HG03039 (cell line): ENCODE measurements at regions not wholly inside any gene's neighbourhood (a gene's known extent, or its start where the extent isn't known, plus 50 kb on each side); places are given as distances from the start of the nearest gene placed in this dataset.
"Not testable (repeated sequence)": the region's sequence is repeated elsewhere in the genome, so short reads cannot be mapped to it uniquely, and the experiment has no call there.

ENCODE experiments used
- ATAC-seq: cut with Tn5 transposase; IDR thresholded peaks from one replicate; pipeline ENCODE4 v1.9.1; 2021; ENCODE audit warnings: mild to moderate bottlenecking, moderate library complexity; ENCODE audit not compliant: unreplicated experiment

- ATAC-seq, result no peak
Observed at GRCh38 chr3:4069796-4070195, 233.4 kb upstream of the SETMAR start.

- ATAC-seq, result no peak
Observed at GRCh38 chr3:4071481-4072184, 231.5 kb upstream of the SETMAR start.

DNA sequence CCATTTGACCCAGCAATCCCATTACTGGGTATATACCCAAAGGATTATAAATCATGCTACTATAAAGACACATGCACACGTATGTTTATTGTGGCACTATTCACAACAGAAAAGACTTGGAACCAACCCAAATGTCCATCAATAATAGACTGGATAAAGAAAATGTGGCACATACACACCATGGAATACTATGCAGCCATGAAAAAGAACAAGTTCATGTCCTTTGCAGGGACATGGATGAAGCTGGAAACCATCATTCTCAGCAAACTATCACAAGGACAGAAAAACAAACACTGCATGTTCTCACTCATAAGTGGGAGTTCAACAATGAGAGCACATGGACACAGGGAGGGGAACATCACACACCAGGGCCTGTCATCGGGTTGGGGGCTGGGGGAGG is 225.9 kb upstream of the SETMAR start:
- ATAC-seq, result not testable (repeated sequence)

DNA sequence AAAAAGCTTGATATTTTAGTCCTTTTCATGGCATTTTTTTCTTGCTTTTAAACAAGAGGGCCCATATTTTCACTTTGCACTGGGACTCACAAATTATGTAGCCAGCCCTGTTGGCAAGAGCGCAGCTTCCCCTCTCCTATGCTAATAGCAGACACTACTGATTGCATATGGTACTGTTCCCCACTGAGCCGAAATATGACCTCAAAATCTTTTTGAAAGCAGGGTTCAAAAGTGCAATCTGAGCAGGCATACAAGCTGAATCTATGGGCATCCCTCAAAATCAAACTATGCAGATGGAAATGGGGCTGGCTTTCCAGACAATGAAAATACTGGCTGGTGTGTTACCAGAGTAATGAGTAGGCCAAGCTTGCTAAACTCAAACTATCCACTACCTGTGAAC is 225.2 kb upstream of the SETMAR start:
- ATAC-seq, result no peak

GRCh38 chr3:4078903-4079302 is 224.3 kb upstream of the SETMAR start:
- peak; percentile 85 for ATAC-seq

DNA sequence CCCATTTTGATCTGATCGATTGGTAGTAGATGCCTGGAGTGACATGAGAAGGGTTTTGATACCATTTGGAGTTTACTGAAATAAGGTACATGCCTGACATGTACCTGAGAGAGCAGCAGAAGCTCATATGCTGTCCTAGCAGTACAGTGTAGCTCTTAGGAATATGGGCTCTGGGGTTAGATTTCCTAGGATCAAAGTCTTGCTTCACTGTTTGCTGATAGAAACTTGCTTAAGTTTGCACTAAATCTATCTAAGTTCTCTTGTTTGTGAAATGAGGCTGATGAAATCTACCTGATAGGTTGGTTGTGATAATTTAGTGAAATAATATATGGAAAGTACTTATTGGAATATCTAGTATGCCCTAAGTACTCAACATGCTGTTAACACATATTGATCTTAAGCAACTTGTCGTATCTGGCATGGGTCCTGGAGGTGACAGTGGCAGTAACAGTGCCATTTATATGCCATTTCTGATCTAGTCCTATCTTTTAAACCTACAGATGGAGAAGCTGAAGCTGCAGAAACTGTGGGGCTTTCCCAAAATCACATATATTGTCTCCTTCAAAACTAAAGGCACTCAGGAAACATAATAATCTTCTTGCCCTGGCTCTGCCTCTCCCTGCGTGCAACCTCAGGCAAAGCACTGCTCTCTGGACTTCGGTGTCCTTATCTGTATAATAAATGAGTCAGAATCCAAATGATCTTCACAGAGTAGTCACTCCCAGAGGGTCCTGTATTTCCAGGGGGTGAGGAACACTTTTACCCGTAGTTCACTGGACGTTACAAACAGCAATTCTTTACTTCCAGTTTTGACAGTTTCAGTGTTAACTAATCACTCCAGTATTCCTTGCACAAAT is 223.6 kb upstream of the SETMAR start:
- peak; percentile 4 for ATAC-seq

- no peak for ATAC-seq
Observed at GRCh38 chr3:4083225-4084015, 219.7 kb upstream of the SETMAR start.

DNA sequence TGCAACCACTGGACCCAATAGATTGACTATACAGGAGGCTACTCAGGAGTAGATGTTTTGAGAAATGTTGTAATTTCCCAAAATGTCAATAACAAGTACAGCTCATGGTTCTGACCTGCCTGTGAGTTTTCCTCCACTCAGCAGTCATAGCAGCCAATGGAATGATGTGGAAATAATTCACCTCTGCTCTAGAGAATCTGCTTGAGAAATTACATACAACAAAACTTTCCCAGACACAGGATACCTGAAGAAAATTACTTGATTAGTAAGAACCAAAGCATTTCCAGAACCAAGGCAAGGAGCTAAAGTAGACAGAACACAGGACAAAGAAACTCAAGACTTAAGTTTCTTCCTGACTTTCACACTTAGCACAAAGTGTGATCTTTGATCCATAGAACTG is 218.9 kb upstream of the SETMAR start:
- no peak for ATAC-seq

DNA sequence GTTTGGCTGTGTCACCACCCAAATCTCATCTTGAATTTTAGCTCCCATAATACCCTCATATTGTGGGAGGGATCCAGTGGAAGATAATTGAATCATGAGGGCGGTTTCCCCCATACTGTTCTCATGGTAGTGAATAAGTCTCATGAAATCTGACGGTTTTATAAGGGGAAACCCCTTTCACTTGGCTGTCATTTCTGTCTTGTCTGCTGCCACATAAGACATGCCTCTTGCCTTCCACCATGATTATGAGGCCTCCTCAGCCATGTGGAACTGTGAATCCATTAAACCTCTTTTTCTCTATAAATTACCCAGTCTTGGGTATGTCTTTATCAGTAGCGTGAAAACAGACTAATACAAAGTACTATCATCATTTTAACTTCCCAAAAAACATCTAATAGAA is 216.5 kb upstream of the SETMAR start:
- not testable (repeated sequence) for ATAC-seq

GRCh38 chr3:4091786-4092185 is 211.4 kb upstream of the SETMAR start:
- no peak for ATAC-seq

DNA sequence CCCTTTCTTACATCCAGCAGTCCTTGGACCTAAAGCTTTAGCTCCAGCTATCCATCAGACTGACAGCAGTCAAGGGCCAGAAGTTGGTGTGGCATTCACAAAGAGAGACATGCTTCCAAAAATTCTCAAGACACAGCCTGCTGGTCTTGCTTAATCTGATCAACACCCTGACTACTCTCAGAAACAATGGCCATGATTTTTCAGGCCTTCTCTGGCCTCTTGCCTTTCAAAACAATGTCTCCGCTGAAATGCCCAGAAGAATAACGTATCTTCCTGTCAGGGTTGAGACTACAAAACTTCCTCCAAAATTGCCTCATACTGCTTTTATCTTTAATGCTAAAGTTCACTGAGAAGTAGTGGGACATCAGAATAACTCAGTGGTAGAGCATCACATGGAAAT is 205.4 kb upstream of the SETMAR start:
- ATAC-seq, result no peak

GRCh38 chr3:4099607-4100006 is 203.6 kb upstream of the SETMAR start:
- no peak for ATAC-seq

GRCh38 chr3:4107430-4107829 is 195.7 kb upstream of the SETMAR start:
- no peak for ATAC-seq

- no peak for ATAC-seq
Observed at GRCh38 chr3:4113811-4114522, 189.2 kb upstream of the SETMAR start.

GRCh38 chr3:4119119-4119518 is 184.1 kb upstream of the SETMAR start:
- ATAC-seq, result no peak

DNA sequence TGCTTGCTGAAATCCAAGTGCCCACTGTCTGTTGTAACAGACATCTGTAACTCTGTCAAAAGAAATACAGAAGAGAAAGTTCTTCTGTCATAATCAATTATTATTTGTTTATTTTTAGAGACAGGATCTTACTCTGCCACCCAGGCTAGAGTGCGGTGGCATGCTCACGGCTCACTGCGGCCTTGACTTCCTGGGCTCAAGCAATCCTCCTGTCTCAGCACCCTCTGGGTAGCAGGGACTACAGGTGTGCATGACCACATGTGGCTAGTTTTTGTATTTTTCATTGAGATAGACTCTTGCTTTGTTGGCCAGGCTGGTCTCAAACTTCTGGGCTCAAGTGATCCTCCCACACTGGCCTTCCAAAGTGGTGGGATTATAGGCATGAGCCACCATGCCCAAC is 177.6 kb upstream of the SETMAR start:
- no peak for ATAC-seq

- ATAC-seq, result no peak
Observed at GRCh38 chr3:4138150-4138785, 164.9 kb upstream of the SETMAR start.

DNA sequence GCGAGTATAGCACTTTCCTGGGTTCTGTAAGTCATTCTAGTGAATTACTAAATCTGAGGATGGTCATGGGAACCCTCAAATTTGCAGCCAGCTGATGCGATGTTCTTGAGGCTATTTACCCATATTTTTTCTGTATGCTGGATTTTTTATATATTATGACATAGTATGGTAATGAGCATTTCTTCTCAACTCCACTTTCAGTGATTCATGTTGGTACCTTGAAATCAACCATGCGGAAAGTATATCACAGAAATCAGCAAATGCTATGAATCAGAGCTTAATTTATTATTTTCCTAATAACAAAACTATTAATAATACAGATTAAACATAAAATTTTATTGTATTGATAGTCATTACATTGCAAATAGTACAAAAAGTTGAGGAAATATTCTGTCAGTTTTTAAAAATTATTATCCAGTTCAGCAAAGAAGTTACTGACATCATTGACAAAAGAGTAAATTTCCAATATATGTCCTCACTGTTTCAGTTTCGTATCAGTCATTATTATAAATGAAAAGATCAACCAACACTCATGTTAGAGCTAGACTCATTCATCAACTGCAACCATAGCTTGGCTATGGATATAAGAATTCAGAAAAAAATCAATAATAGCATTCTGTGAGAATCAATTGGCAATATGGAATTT is 164.3 kb upstream of the SETMAR start:
- ATAC-seq, result no peak

DNA sequence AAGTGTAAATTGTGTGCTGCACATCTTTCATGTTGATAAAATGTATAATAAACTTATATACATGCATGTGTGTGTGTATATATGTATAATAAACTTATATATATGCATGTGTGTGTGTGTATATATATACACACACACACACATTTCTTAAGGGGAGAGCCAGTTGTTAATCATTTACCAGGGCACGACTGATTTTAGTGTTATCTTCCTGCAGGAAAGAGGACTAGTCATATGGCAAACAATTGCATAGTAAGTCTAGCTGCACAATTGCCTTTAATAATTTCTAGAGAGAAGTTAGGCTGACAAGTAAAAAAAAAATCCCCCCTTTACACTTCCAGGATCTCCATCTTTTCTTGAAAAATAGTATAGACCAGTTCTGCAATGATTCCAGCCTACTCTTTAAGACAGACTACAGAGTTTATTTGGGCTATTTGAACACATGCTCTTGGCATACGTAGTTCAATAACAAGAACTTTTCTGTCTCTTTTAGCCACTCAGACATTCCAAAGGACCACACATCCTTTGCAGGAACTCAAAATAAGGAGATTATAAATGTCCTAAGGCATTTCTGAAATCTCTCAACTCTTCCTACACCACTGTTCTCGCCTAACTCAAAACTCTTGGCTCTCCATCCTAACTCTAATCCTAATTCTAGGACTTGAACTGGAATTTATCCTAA is 163.6 kb upstream of the SETMAR start:
- ATAC-seq, result no peak
